OCI-LY3 (cell line): ENCODE measurements at regions not wholly inside any gene's neighbourhood (a gene's known extent, or its start where the extent isn't known, plus 50 kb on each side); places are given as distances from the start of the nearest gene placed in this dataset.

ENCODE experiments used
- CTCF ChIP-seq: fragments of 200-600, 300-600 bp; sonication (generic); IDR thresholded peaks from 2 replicates; pipeline ENCODE4 v1.5.1; 2014; ENCODE audit warnings: antibody characterized with exemption, low read length, low read depth
- EZH2phosphoT487 ChIP-seq: fragments of 200-600 bp; shearing (Covaris generic); IDR thresholded peaks from 2 replicates; pipeline ENCODE4 v1.6.1; 2018; ENCODE audit warnings: antibody characterized with exemption, mixed run types, low read depth

- TF ChIP-seq CTCF (no peak), EZH2phosphoT487 (no peak)
Observed at GRCh38 chr12:19025582-19025981, 104.0 kb upstream of the PLEKHA5 start.
